ENCODE measurements at regions not wholly inside any gene's neighbourhood (a gene's known extent, or its start where the extent isn't known, plus 50 kb on each side); places are given as distances from the start of the nearest gene placed in this dataset.

- no peak for TF ChIP-seq CTCF (IDR thresholded peaks at IDR 0.05; ENCODE audit: partially characterized antibody, unreplicated experiment)
- H3K27me3 Mint-ChIP-seq (ENCODE audit: unreplicated experiment): no peaks in the 10 kb centered on the region
- no peak overlapping the region for H3K27ac Mint-ChIP-seq (ENCODE audit: unreplicated experiment)
- no peaks in the 10 kb centered on the region for H3K4me1 Mint-ChIP-seq (ENCODE audit: low read depth, unreplicated experiment)
- H3K9me3 Mint-ChIP-seq (ENCODE audit: unreplicated experiment): peaks cover 2% of the 10 kb centered on the region
- H3K36me3 Mint-ChIP-seq (ENCODE audit: unreplicated experiment): no peaks in the 10 kb centered on the region
- no peak for DNase-seq
- H3K4me3 Mint-ChIP-seq (ENCODE audit: unreplicated experiment): no peak overlapping the region
Measured at GRCh38 chr11:15607361-15608036, 492.8 kb downstream of the INSC start.

- Mint-ChIP-seq H3K27ac (ENCODE audit: unreplicated experiment) (no peak overlapping the region), H3K36me3 (ENCODE audit: unreplicated experiment) (no peaks in the 10 kb centered on the region), H3K4me1 (ENCODE audit: low read depth, unreplicated experiment) (no peaks in the 10 kb centered on the region), H3K27me3 (ENCODE audit: unreplicated experiment) (no peaks in the 10 kb centered on the region), H3K9me3 (ENCODE audit: unreplicated experiment) (peaks cover 2% of the 10 kb centered on the region), H3K4me3 (ENCODE audit: unreplicated experiment) (no peak overlapping the region)
- DNase-seq: no peak
- no peak for TF ChIP-seq CTCF (IDR thresholded peaks at IDR 0.05; ENCODE audit: partially characterized antibody, unreplicated experiment)
Measured at GRCh38 chr11:15609445-15609844, 494.7 kb downstream of the INSC start.

GRCh38 chr11:15610881-15611280, 496.2 kb downstream of the INSC start:
- H3K4me3 Mint-ChIP-seq (ENCODE audit: unreplicated experiment): no peak overlapping the region
- no peak for DNase-seq
- no peak overlapping the region for H3K27ac Mint-ChIP-seq (ENCODE audit: unreplicated experiment)
- H3K27me3 Mint-ChIP-seq (ENCODE audit: unreplicated experiment): no peaks in the 10 kb centered on the region
- TF ChIP-seq CTCF (IDR thresholded peaks at IDR 0.05; ENCODE audit: partially characterized antibody, unreplicated experiment): no peak
- H3K36me3 Mint-ChIP-seq (ENCODE audit: unreplicated experiment): no peaks in the 10 kb centered on the region
- H3K4me1 Mint-ChIP-seq (ENCODE audit: low read depth, unreplicated experiment): no peaks in the 10 kb centered on the region
- H3K9me3 Mint-ChIP-seq (ENCODE audit: unreplicated experiment): no peaks in the 10 kb centered on the region

- no peaks in the 10 kb centered on the region for H3K4me1 Mint-ChIP-seq (ENCODE audit: low read depth, unreplicated experiment)
- no peak overlapping the region for H3K27ac Mint-ChIP-seq (ENCODE audit: unreplicated experiment)
- H3K36me3 Mint-ChIP-seq (ENCODE audit: unreplicated experiment): no peaks in the 10 kb centered on the region
- DNase-seq: no peak
- TF ChIP-seq CTCF (IDR thresholded peaks at IDR 0.05; ENCODE audit: partially characterized antibody, unreplicated experiment): no peak
- no peaks in the 10 kb centered on the region for H3K9me3 Mint-ChIP-seq (ENCODE audit: unreplicated experiment)
- H3K4me3 Mint-ChIP-seq (ENCODE audit: unreplicated experiment): no peak overlapping the region
- H3K27me3 Mint-ChIP-seq (ENCODE audit: unreplicated experiment): no peaks in the 10 kb centered on the region
Measured at GRCh38 chr11:15613251-15613650, 498.5 kb downstream of the INSC start.

GRCh38 chr11:15613789-15614188, 499.1 kb downstream of the INSC start:
- Mint-ChIP-seq H3K27me3 (ENCODE audit: unreplicated experiment) (no peaks in the 10 kb centered on the region), H3K27ac (ENCODE audit: unreplicated experiment) (no peak overlapping the region), H3K4me1 (ENCODE audit: low read depth, unreplicated experiment) (no peaks in the 10 kb centered on the region), H3K9me3 (ENCODE audit: unreplicated experiment) (no peaks in the 10 kb centered on the region), H3K4me3 (ENCODE audit: unreplicated experiment) (no peak overlapping the region), H3K36me3 (ENCODE audit: unreplicated experiment) (no peaks in the 10 kb centered on the region)
- no peak for TF ChIP-seq CTCF (IDR thresholded peaks at IDR 0.05; ENCODE audit: partially characterized antibody, unreplicated experiment)
- DNase-seq: no peak

All from glutamatergic neuron (in vitro differentiated cells).